GM12874 (cell line): ENCODE measurements at regions not wholly inside any gene's neighbourhood (a gene's known extent, or its start where the extent isn't known, plus 50 kb on each side); places are given as distances from the start of the nearest gene placed in this dataset.
A peak's percentile ranks its signal among the peaks of the same experiment; 100 is the strongest.

Source experiments
- TF ChIP-seq, protein P1 (sequence below): IDR thresholded peaks from 2 replicates; pipeline ENCODE4 v1.5.1; 2011; ENCODE audit warnings: low read depth, mild to moderate bottlenecking, control low read depth, low read length, moderate library complexity; ENCODE audit not compliant: insufficient read depth

DNA sequence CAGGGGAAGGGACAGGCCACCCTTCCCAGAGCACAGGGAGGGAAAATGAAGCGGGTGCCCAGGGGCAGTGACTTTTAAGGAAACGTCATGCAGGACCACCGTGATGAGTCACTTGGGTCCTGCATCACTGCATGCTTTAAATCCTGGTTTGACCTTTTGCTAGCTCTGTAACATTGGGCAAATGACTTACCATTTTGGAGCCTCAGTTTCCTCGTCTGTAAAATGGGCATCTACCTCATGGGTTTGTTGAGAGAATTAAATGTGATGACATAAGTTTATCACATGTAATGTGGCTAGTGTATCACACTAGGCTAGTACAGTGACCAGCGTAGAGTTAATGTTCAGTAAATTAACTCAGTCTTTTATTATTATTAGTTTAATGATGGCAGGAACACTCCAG, 114.8 kb upstream of the IGSF21 start:
- TF ChIP-seq, protein P1, sequence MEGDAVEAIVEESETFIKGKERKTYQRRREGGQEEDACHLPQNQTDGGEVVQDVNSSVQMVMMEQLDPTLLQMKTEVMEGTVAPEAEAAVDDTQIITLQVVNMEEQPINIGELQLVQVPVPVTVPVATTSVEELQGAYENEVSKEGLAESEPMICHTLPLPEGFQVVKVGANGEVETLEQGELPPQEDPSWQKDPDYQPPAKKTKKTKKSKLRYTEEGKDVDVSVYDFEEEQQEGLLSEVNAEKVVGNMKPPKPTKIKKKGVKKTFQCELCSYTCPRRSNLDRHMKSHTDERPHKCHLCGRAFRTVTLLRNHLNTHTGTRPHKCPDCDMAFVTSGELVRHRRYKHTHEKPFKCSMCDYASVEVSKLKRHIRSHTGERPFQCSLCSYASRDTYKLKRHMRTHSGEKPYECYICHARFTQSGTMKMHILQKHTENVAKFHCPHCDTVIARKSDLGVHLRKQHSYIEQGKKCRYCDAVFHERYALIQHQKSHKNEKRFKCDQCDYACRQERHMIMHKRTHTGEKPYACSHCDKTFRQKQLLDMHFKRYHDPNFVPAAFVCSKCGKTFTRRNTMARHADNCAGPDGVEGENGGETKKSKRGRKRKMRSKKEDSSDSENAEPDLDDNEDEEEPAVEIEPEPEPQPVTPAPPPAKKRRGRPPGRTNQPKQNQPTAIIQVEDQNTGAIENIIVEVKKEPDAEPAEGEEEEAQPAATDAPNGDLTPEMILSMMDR: no peak

DNA sequence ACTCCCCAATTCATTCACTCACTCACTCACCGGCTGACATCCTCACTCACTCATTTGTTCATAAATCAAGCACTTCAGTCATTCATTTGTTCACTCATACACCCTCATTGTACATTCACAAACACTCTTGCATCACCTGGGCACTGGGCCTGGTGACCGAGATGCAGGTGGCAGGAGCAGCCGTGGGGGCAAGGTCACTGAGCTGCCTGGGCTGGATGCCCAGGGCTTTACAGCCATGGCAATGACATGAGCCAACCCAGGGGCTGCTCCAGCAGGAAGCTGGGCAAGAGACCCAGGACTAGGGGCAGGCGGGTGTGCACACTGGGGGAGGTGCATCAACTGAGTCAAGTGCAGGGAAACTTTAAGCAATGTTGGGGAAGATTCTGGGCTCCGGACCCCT, 113.6 kb upstream of the IGSF21 start:
- TF ChIP-seq, protein P1: no peak

- TF ChIP-seq, protein P1: no peak
Measured at GRCh38 chr1:17995480-17995879, 112.1 kb upstream of the IGSF21 start.

- TF ChIP-seq, protein P1: peak; percentile 43; the same call in 1 of the 2 replicates
Measured at GRCh38 chr1:17998889-17999288, 108.7 kb upstream of the IGSF21 start.

- TF ChIP-seq, protein P1: no peak
Measured at GRCh38 chr1:17999884-18000283, 107.7 kb upstream of the IGSF21 start.

DNA sequence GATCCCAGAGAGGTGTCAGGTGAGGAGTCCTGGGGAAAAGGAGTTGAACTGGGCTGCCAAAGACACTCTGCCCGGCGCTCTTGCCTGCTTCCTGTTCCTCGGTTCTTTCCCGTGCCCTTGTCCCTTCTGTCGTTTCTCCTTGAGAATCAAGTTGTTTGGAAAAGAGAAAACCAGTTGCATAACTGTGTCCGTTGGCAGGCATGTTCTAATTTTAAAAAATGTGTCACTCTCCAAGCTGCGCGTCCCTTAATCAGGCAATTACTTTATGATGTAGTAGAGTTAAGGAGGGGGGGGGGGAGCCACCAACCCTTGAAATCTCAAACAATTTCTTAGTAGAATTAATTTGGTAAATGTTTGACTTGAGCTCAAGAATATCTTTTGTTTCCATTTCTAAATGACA, 105.9 kb upstream of the IGSF21 start:
- TF ChIP-seq, protein P1: no peak

- TF ChIP-seq, protein P1: no peak
Measured at GRCh38 chr1:18004278-18004677, 103.3 kb upstream of the IGSF21 start.

GRCh38 chr1:18005238-18005637, 102.4 kb upstream of the IGSF21 start:
- TF ChIP-seq, protein P1: no peak
